Lower lobe of right lung (tissue), 2 donors: ENCODE measurements at regions not wholly inside any gene's neighbourhood (a gene's known extent, or its start where the extent isn't known, plus 50 kb on each side); places are given as distances from the start of the nearest gene placed in this dataset.

Experiments used
- ATAC-seq, 2 donors: fragments of 200-7000 bp; cut with Tn5 transposase; one replicate each; pipeline ENCODE4 v1.9.1; 2020 to 2022; ENCODE audit warnings: mild to moderate bottlenecking in 2 of 2, moderate library complexity in 2 of 2
- DNase-seq: peaks from one replicate; pipeline ENCODE4 v3.0.0-alpha.2; 2020
- H3K27ac ChIP-seq: fragments of 200-600 bp; one replicate; pipeline ENCODE4 v1.8.0; 2022
- H3K27me3 ChIP-seq: fragments of 200-600 bp; one replicate; pipeline ENCODE4 v1.8.0; 2022; ENCODE audit warnings: low read depth
- H3K36me3 ChIP-seq: fragments of 200-600 bp; one replicate; pipeline ENCODE4 v1.8.0; 2022; ENCODE audit warnings: mild to moderate bottlenecking
- H3K4me1 ChIP-seq: fragments of 200-600 bp; one replicate; pipeline ENCODE4 v1.8.0; 2022
- H3K4me3 ChIP-seq: fragments of 200-600 bp; one replicate; pipeline ENCODE4 v1.8.0; 2022; ENCODE audit warnings: mild to moderate bottlenecking
- H3K9me3 ChIP-seq: fragments of 200-600 bp; one replicate; pipeline ENCODE4 v1.8.0; 2022
- CTCF ChIP-seq: fragments of 200-600 bp; IDR thresholded peaks from one replicate; pipeline ENCODE4 v1.8.0; 2022; ENCODE audit warnings: antibody characterized with exemption, mild to moderate bottlenecking
- intact Hi-C: fragments of 100-400 bp; cut with DNase I; formaldehyde crosslinking; loops from one replicate; pipeline ENCODE4 v1.11.0; 2022
- donor health status: DM: no; HTN: yes; CAD: no; lungs with severe emphysema.

- Histone ChIP-seq H3K4me1 (peaks cover 18% of the 10 kb centered on the region), H3K4me3 (no peak overlapping the region), H3K36me3 (no peaks in the 10 kb centered on the region), H3K27me3 (no peaks in the 10 kb centered on the region), H3K9me3 (no peaks in the 10 kb centered on the region), H3K27ac (no peak overlapping the region)
- intact Hi-C loops = no loop called here
- no peak for ATAC-seq
- no peak for TF ChIP-seq CTCF
- DNase-seq = no peak
Measured at GRCh38 chr10:30546511-30546910, 83.0 kb downstream of the LYZL2 start.

GRCh38 chr10:30542895-30543288 lies 86.7 kb downstream of the LYZL2 start:
- TF ChIP-seq CTCF = no peak
- Histone ChIP-seq H3K4me1 (peaks cover 26% of the 10 kb centered on the region), H3K27ac (no peak overlapping the region), H3K4me3 (no peak overlapping the region), H3K9me3 (no peaks in the 10 kb centered on the region), H3K36me3 (no peaks in the 10 kb centered on the region), H3K27me3 (no peaks in the 10 kb centered on the region)
- intact Hi-C loops = no loop called here
- DNase-seq = no peak
- no peak for ATAC-seq

GRCh38 chr10:30542001-30542894 lies 87.3 kb downstream of the LYZL2 start:
- DNase-seq (no peak), ATAC-seq (peak; percentile 63 to 64)
- Histone ChIP-seq H3K4me1 (peaks cover 31% of the 10 kb centered on the region), H3K4me3 (no peak overlapping the region), H3K27ac (peak overlapping the region; percentile 37), H3K36me3 (no peaks in the 10 kb centered on the region), H3K27me3 (no peaks in the 10 kb centered on the region), H3K9me3 (no peaks in the 10 kb centered on the region)
- intact Hi-C loops = no loop called here
- no peak for TF ChIP-seq CTCF

- no peaks in the 10 kb centered on the region for H3K27me3 ChIP-seq
- H3K36me3 ChIP-seq = no peaks in the 10 kb centered on the region
- no peaks in the 10 kb centered on the region for H3K9me3 ChIP-seq
- DNase-seq (no peak), ATAC-seq (no peak)
- no peak for TF ChIP-seq CTCF
- intact Hi-C loops = no loop called here
- H3K4me1 ChIP-seq = peaks cover 47% of the 10 kb centered on the region
- no peak overlapping the region for H3K27ac ChIP-seq
- H3K4me3 ChIP-seq = no peak overlapping the region
Measured at GRCh38 chr10:30540276-30540675, 89.3 kb downstream of the LYZL2 start.

- H3K27me3 ChIP-seq = no peaks in the 10 kb centered on the region
- no peak for TF ChIP-seq CTCF
- intact Hi-C loops = no loop called here
- ATAC-seq = no peak
- peak overlapping the region; percentile 62 for H3K27ac ChIP-seq
- H3K4me1 ChIP-seq = peaks cover 51% of the 10 kb centered on the region
- H3K4me3 ChIP-seq = no peak overlapping the region
- H3K9me3 ChIP-seq = no peaks in the 10 kb centered on the region
- no peaks in the 10 kb centered on the region for H3K36me3 ChIP-seq
- no peak for DNase-seq
Measured at GRCh38 chr10:30538086-30538485, 91.5 kb downstream of the LYZL2 start.
